GM12865 (cell line): ENCODE measurements at regions not wholly inside any gene's neighbourhood (a gene's known extent, or its start where the extent isn't known, plus 50 kb on each side); places are given as distances from the start of the nearest gene placed in this dataset.
A peak's percentile ranks its signal among the peaks of the same experiment; 100 is the strongest.

Source experiments
- DNase-seq: peaks from one replicate; pipeline ENCODE4 v3.0.0; 2010; ENCODE audit warnings: low read depth
- H3K4me3 ChIP-seq: 2 replicates; pipeline ENCODE4 v1.5.1; 2011; ENCODE audit warnings: mild to moderate bottlenecking, low read depth, low read length, control low read depth
- CTCF ChIP-seq: IDR thresholded peaks from 2 replicates; pipeline ENCODE4 v1.5.1; 2011; ENCODE audit warnings: low read length, control low read depth, low read depth, inconsistent platforms; ENCODE audit not compliant: insufficient read depth; ENCODE audit errors: missing control alignments

- no peak for TF ChIP-seq CTCF
- no peak for DNase-seq
- no peak overlapping the region for H3K4me3 ChIP-seq
Observed at GRCh38 chr21:25368531-25368930, 238.8 kb downstream of the MRPL39 start.

- H3K4me3 ChIP-seq: no peak overlapping the region
- TF ChIP-seq CTCF: no peak
- DNase-seq: no peak
Observed at GRCh38 chr21:25366116-25366515, 241.2 kb downstream of the MRPL39 start.

- DNase-seq: no peak
- no peak overlapping the region for H3K4me3 ChIP-seq
- no peak for TF ChIP-seq CTCF
Observed at GRCh38 chr21:25362375-25363267, 244.7 kb downstream of the MRPL39 start.

DNA sequence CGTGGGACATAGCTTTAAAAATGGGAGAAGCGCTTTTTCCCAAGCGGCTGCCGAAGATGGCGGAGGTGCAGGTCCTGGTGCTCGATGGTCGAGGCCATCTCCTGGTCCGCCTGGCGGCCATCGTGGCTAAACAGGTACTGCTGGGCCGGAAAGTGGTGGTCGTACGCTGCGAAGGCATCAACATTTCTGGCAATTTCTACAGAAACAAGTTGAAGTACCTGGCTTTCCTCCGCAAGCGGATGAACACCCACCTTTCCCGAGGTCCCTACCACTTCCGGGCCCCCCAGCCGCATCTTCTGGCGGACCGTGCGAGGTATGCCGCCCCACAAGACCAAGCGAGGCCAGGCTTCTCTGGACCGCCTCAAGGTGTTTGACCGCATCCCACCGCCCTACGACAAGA, 245.5 kb downstream of the MRPL39 start:
- TF ChIP-seq CTCF: no peak
- no peak for DNase-seq
- no peak overlapping the region for H3K4me3 ChIP-seq

GRCh38 chr21:25361097-25361496, 246.2 kb downstream of the MRPL39 start:
- TF ChIP-seq CTCF: no peak
- H3K4me3 ChIP-seq: no peak overlapping the region
- DNase-seq: no peak

DNA sequence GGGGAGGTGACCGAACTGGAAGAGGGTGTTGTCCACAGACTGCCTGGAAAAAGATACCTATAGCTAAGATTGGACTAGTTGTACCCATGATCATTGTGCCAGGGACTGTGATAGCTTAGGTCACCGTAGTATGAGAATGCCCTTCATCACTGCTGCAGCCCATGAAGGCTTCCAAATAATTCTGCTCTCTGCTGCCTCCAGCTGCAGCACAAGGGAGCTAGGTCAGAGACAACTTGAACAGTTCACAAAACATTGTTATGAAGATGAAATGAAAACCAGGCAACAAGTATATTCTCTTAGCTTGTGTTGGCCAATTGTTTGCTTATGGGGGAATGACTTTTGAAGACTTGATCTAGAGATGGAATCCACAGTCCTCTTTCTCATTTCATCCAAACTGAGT, 246.7 kb downstream of the MRPL39 start:
- no peak overlapping the region for H3K4me3 ChIP-seq
- no peak for DNase-seq
- peak; percentile 16 for TF ChIP-seq CTCF

DNA sequence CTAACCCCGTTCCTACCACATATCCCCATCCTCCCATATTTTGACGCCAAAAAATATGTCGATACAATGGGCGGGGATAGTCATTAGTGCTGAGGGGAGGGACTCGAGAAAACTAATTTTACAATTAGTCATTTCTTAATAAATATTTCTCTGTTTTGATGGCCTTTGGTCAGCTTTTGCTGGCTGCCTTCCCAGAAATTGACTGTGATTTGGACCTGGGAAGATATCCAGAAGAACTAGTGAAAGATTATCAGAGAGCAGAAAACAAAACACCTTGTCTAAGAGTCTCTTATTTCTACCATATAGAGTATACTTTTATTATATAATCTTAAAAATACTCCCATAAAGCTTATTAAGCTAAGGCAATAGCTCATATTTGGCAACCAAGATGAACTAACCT, 247.6 kb downstream of the MRPL39 start:
- TF ChIP-seq CTCF: no peak
- no peak overlapping the region for H3K4me3 ChIP-seq
- DNase-seq: no peak
